ENCODE measurements at regions not wholly inside any gene's neighbourhood (a gene's known extent, or its start where the extent isn't known, plus 50 kb on each side); places are given as distances from the start of the nearest gene placed in this dataset.

GRCh38 chr5:172548981-172549687, 91.9 kb upstream of the NEURL1B start:
- CTCF ChIA-PET, result no interaction called here
- POLR2A ChIA-PET, result no interaction called here

GRCh38 chr5:172548311-172548731, 92.7 kb upstream of the NEURL1B start:
- no peak overlapping the region for H3K4me3 ChIP-seq (ENCODE audit: low read length)
- DNase-seq, result no peak
- no peaks in the 10 kb centered on the region for H3K4me1 ChIP-seq (ENCODE audit: insufficient read depth, low read length)
- no peak overlapping the region for H3K27ac ChIP-seq (ENCODE audit: low read depth in 1 of 2, low read length in 2 of 2)
- peaks cover 0 to 6% of the 10 kb centered on the region in 2 experiments for H3K27me3 ChIP-seq (ENCODE audit: control insufficient read depth in 1 of 2, insufficient read depth in 2 of 2, low read length in 2 of 2)
- no peak for TF ChIP-seq CTCF (IDR thresholded peaks at IDR 0.05)
- ChIA-PET POLR2A (no interaction called here), CTCF (no interaction called here)
- Mint-ChIP-seq H3K27me3 (peaks cover 32% of the 10 kb centered on the region), H3K4me3 (no peak overlapping the region), H3K27ac (no peak overlapping the region), H3K36me3 (ENCODE audit: low read depth) (no peaks in the 10 kb centered on the region), H3K4me1 (ENCODE audit: low read depth) (no peaks in the 10 kb centered on the region), H3K9me3 (peaks cover 2% of the 10 kb centered on the region)
- H3K9me3 ChIP-seq (ENCODE audit: control insufficient read depth in 1 of 2, insufficient read depth in 1 of 2, low read length in 2 of 2), result peaks cover 0 to 8% of the 10 kb centered on the region in 2 experiments
- no peak for ATAC-seq (ENCODE audit: poor library complexity)
- intact Hi-C loops (cut with DNase I, micrococcal nuclease), result no loop called here
- H3K36me3 ChIP-seq (ENCODE audit: insufficient read depth, low read length), result no peaks in the 10 kb centered on the region

More at GRCh38 chr5:172548981-172549687, 91.9 kb upstream of the NEURL1B start:
- Mint-ChIP-seq H3K9me3 (peaks cover 2% of the 10 kb centered on the region), H3K27me3 (peaks cover 30% of the 10 kb centered on the region), H3K4me3 (no peak overlapping the region), H3K36me3 (ENCODE audit: low read depth) (no peaks in the 10 kb centered on the region), H3K27ac (no peak overlapping the region), H3K4me1 (ENCODE audit: low read depth) (no peaks in the 10 kb centered on the region)
- Histone ChIP-seq H3K4me3 (ENCODE audit: low read length) (no peak overlapping the region), H3K27me3 (ENCODE audit: control insufficient read depth in 1 of 2, insufficient read depth in 2 of 2, low read length in 2 of 2) (peaks cover 0 to 6% of the 10 kb centered on the region in 2 experiments), H3K36me3 (ENCODE audit: insufficient read depth, low read length) (no peaks in the 10 kb centered on the region), H3K9me3 (ENCODE audit: control insufficient read depth in 1 of 2, insufficient read depth in 1 of 2, low read length in 2 of 2) (peaks cover 0 to 8% of the 10 kb centered on the region in 2 experiments), H3K4me1 (ENCODE audit: insufficient read depth, low read length) (no peaks in the 10 kb centered on the region), H3K27ac (ENCODE audit: low read depth in 1 of 2, low read length in 2 of 2) (no peak overlapping the region)
- TF ChIP-seq CTCF (IDR thresholded peaks at IDR 0.05), result no peak
- intact Hi-C loops (cut with DNase I, micrococcal nuclease), result no loop called here
- DNase-seq (no peak), ATAC-seq (ENCODE audit: poor library complexity) (no peak)

GRCh38 chr5:172546196-172546595, 91.9 kb upstream of the SH3PXD2B start:
- peaks cover 0 to 8% of the 10 kb centered on the region in 2 experiments for H3K27me3 ChIP-seq (ENCODE audit: control insufficient read depth in 1 of 2, insufficient read depth in 2 of 2, low read length in 2 of 2)
- Mint-ChIP-seq H3K36me3 (ENCODE audit: low read depth) (no peaks in the 10 kb centered on the region), H3K4me3 (no peak overlapping the region), H3K9me3 (peaks cover 2% of the 10 kb centered on the region), H3K4me1 (ENCODE audit: low read depth) (no peaks in the 10 kb centered on the region), H3K27me3 (peaks cover 28% of the 10 kb centered on the region), H3K27ac (no peak overlapping the region)
- H3K9me3 ChIP-seq (ENCODE audit: control insufficient read depth in 1 of 2, insufficient read depth in 1 of 2, low read length in 2 of 2), result peaks cover 0 to 16% of the 10 kb centered on the region in 2 experiments
- H3K4me1 ChIP-seq (ENCODE audit: insufficient read depth, low read length), result no peaks in the 10 kb centered on the region
- CTCF ChIA-PET, result no interaction called here
- POLR2A ChIA-PET, result no interaction called here
- no peak for ATAC-seq (ENCODE audit: poor library complexity)
- DNase-seq, result no peak
- H3K27ac ChIP-seq (ENCODE audit: low read depth in 1 of 2, low read length in 2 of 2), result no peak overlapping the region
- no peak overlapping the region for H3K4me3 ChIP-seq (ENCODE audit: low read length)
- TF ChIP-seq CTCF (IDR thresholded peaks at IDR 0.05), result no peak
- H3K36me3 ChIP-seq (ENCODE audit: insufficient read depth, low read length), result no peaks in the 10 kb centered on the region
- intact Hi-C loops (cut with DNase I, micrococcal nuclease), result no loop called here
